Natural killer cell (primary cell): ENCODE measurements at regions not wholly inside any gene's neighbourhood (a gene's known extent, or its start where the extent isn't known, plus 50 kb on each side); places are given as distances from the start of the nearest gene placed in this dataset.

Source experiments
- ATAC-seq, 3 donors: fragments of 150-1000 bp in 2 of 3; fragments of 200-7000 bp in 1 of 3; cut with Tn5 transposase; 1 replicate in 1 of 3; 2 replicates in 2 of 3; pipeline ENCODE4 v1.10.0; 2021; ENCODE audit warnings: mild to moderate bottlenecking in 2 of 3, moderate library complexity in 2 of 3
- DNase-seq, 2 donors: peaks; one replicate each; pipeline versions ENCODE4 v3.0.0 to v3.0.0-alpha.2; 2013 to 2021; ENCODE audit warnings: mixed read lengths in 1 of 2
- H3K27ac ChIP-seq: one replicate; pipeline ENCODE4 v1.5.1; 2013; ENCODE audit warnings: mild to moderate bottlenecking, low read length
- H3K27me3 ChIP-seq: one replicate; pipeline ENCODE4 v1.6.1; 2013; ENCODE audit warnings: low read length; ENCODE audit not compliant: control insufficient read depth, insufficient read depth
- H3K36me3 ChIP-seq: one replicate; pipeline ENCODE4 v1.6.1; 2013; ENCODE audit warnings: low read length; ENCODE audit not compliant: control insufficient read depth, insufficient read depth
- H3K4me1 ChIP-seq: one replicate; pipeline ENCODE4 v1.6.1; 2013; ENCODE audit warnings: low read length; ENCODE audit not compliant: control insufficient read depth, insufficient read depth
- H3K4me3 ChIP-seq: one replicate; pipeline ENCODE4 v1.5.1; 2013; ENCODE audit warnings: low read length
- H3K9me3 ChIP-seq: one replicate; pipeline ENCODE4 v1.6.1; 2013; ENCODE audit warnings: low read length; ENCODE audit not compliant: control insufficient read depth, insufficient read depth
- H3K27ac Mint-ChIP-seq, 2 donors: one replicate each; pipeline ENCODE4 v1.8.0; 2022; ENCODE audit warnings: mild to moderate bottlenecking in 2 of 2, mixed read lengths in 2 of 2, moderate library complexity in 1 of 2
- H3K27me3 Mint-ChIP-seq, 2 donors: one replicate each; pipeline ENCODE4 v1.8.0; 2022; ENCODE audit warnings: low read depth in 2 of 2, mixed read lengths in 2 of 2
- H3K36me3 Mint-ChIP-seq: one replicate; pipeline ENCODE4 v1.8.0; 2022; ENCODE audit warnings: mixed read lengths
- H3K4me1 Mint-ChIP-seq, 2 donors: one replicate each; pipeline ENCODE4 v1.8.0; 2022; ENCODE audit warnings: mixed read lengths in 2 of 2
- H3K4me3 Mint-ChIP-seq: one replicate; pipeline ENCODE4 v1.8.0; 2022; ENCODE audit warnings: mild to moderate bottlenecking, moderate library complexity, mixed read lengths
- H3K9me3 Mint-ChIP-seq, 2 donors: one replicate each; pipeline ENCODE4 v1.8.0; 2022; ENCODE audit warnings: mixed read lengths in 2 of 2
- WGBS: methylation state at CpG from one replicate; pipeline ENCODE4 v1.1.7; 2013; ENCODE audit warnings: missing lambda C conversion rate; ENCODE audit not compliant: insufficient coverage; 5-methylcytosine and 5-hydroxymethylcytosine counted together
- intact Hi-C: fragments of 100-400 bp; cut with micrococcal nuclease; formaldehyde crosslinking; loops from one replicate; pipeline ENCODE4 v1.14.2; 2022
- TF ChIP-seq, protein P1 (sequence below): fragments of 200-600 bp; IDR thresholded peaks from one replicate; pipeline ENCODE4 v1.8.0; 2022; ENCODE audit warnings: antibody characterized with exemption

- Histone ChIP-seq H3K9me3 (no peaks in the 10 kb centered on the region), H3K36me3 (no peaks in the 10 kb centered on the region), H3K4me3 (no peak overlapping the region), H3K4me1 (no peaks in the 10 kb centered on the region), H3K27ac (no peak overlapping the region), H3K27me3 (no peaks in the 10 kb centered on the region)
- intact Hi-C loops = loop anchor here (2.0 to 10.0 kb wide), 2 partner anchors 571 to 1789 kb away; no protein-coding TSS in a partner anchor
- ATAC-seq (no peak), DNase-seq (no peak)
- H3K27ac Mint-ChIP-seq = no peak overlapping the region
- no peaks in the 10 kb centered on the region for H3K4me1 Mint-ChIP-seq
- TF ChIP-seq, protein P1, sequence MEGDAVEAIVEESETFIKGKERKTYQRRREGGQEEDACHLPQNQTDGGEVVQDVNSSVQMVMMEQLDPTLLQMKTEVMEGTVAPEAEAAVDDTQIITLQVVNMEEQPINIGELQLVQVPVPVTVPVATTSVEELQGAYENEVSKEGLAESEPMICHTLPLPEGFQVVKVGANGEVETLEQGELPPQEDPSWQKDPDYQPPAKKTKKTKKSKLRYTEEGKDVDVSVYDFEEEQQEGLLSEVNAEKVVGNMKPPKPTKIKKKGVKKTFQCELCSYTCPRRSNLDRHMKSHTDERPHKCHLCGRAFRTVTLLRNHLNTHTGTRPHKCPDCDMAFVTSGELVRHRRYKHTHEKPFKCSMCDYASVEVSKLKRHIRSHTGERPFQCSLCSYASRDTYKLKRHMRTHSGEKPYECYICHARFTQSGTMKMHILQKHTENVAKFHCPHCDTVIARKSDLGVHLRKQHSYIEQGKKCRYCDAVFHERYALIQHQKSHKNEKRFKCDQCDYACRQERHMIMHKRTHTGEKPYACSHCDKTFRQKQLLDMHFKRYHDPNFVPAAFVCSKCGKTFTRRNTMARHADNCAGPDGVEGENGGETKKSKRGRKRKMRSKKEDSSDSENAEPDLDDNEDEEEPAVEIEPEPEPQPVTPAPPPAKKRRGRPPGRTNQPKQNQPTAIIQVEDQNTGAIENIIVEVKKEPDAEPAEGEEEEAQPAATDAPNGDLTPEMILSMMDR = no peak
- no peaks in the 10 kb centered on the region for H3K36me3 Mint-ChIP-seq
- WGBS = 75% methylated on average over 5 of the region's 5 CpGs
- H3K27me3 Mint-ChIP-seq = peaks cover 2 to 7% of the 10 kb centered on the region in 2 donors
- H3K4me3 Mint-ChIP-seq = no peak overlapping the region
- H3K9me3 Mint-ChIP-seq = no peaks in the 10 kb centered on the region
These were observed 413.4 kb downstream of the ZNF536 start for GRCh38 chr19:30785458-30786137.

- H3K4me1 ChIP-seq = no peaks in the 10 kb centered on the region
- WGBS = 57% methylated on average over 12 of the region's 12 CpGs
- H3K36me3 ChIP-seq = no peaks in the 10 kb centered on the region
- no peaks in the 10 kb centered on the region for H3K9me3 ChIP-seq
- Mint-ChIP-seq H3K27me3 (peaks cover 2 to 7% of the 10 kb centered on the region in 2 donors), H3K9me3 (no peaks in the 10 kb centered on the region), H3K27ac (no peak overlapping the region), H3K4me1 (no peaks in the 10 kb centered on the region), H3K36me3 (no peaks in the 10 kb centered on the region), H3K4me3 (no peak overlapping the region)
- H3K27me3 ChIP-seq = no peaks in the 10 kb centered on the region
- H3K4me3 ChIP-seq = no peak overlapping the region
- ATAC-seq (peak in 2 of 3 donors; percentile 44 to 67), DNase-seq (peak; percentile 61 to 71)
- intact Hi-C loops = loop anchor here (1.0 to 10.0 kb wide), 3 partner anchors 572 to 1790 kb away; no protein-coding TSS in a partner anchor
- TF ChIP-seq, protein P1 = peak; percentile 68
- H3K27ac ChIP-seq = no peak overlapping the region
These were observed 412.8 kb downstream of the ZNF536 start for GRCh38 chr19:30784850-30785457.

DNA sequence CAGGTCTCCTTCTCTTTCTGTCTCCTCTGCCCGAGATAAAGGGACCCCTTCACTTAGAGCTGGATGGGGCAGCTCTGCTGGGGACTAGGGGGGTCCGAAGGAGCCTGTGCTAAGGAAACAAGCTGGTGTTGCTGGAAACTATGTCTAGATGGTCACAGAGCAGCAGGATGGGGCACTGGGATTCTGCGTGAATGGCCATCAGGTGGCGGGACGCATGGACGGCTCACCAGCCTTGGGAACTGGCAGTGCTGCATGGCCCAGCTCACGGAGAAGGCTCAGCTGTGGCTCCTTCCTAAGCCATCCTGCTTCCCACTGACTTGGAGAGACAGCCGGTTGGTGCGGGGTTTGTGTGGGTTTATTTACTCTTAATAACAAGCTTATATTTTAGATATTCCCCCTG lies 411.8 kb downstream of the ZNF536 start:
- Mint-ChIP-seq H3K27me3 (peaks cover 2 to 7% of the 10 kb centered on the region in 2 donors), H3K27ac (no peak overlapping the region), H3K4me1 (no peaks in the 10 kb centered on the region), H3K36me3 (no peaks in the 10 kb centered on the region), H3K9me3 (no peaks in the 10 kb centered on the region), H3K4me3 (no peak overlapping the region)
- H3K4me3 ChIP-seq = no peak overlapping the region
- no peaks in the 10 kb centered on the region for H3K9me3 ChIP-seq
- H3K36me3 ChIP-seq = no peaks in the 10 kb centered on the region
- 84% methylated on average over 7 of the region's 9 CpGs for WGBS
- TF ChIP-seq, protein P1 = no peak
- intact Hi-C loops = loop anchor here (1.0 to 10.0 kb wide), 3 partner anchors 573 to 1791 kb away; no protein-coding TSS in a partner anchor
- H3K27ac ChIP-seq = no peak overlapping the region
- DNase-seq = no peak
- no peak for ATAC-seq
- no peaks in the 10 kb centered on the region for H3K4me1 ChIP-seq
- H3K27me3 ChIP-seq = no peaks in the 10 kb centered on the region
